OCI-LY3 (cell line): ENCODE measurements at regions not wholly inside any gene's neighbourhood (a gene's known extent, or its start where the extent isn't known, plus 50 kb on each side); places are given as distances from the start of the nearest gene placed in this dataset.

Experiments
- H2AFZ ChIP-seq: fragments of 200-600, 300-600 bp; shearing (Covaris generic); 2 replicates; pipeline ENCODE4 v1.6.0; 2014; ENCODE audit warnings: antibody characterized with exemption, low read depth, low read length
- H3K27ac ChIP-seq: fragments of 200-600, 300-600 bp; sonication (generic); 2 replicates; pipeline ENCODE4 v1.5.1; 2014; ENCODE audit warnings: mild to moderate bottlenecking, low read length, moderate library complexity, mixed read lengths
- H3K27me3 ChIP-seq: fragments of 200-600, 300-600 bp; sonication (generic); 2 replicates; pipeline ENCODE4 v1.6.1; 2014; ENCODE audit warnings: low read depth, low read length, mixed read lengths
- H3K36me3 ChIP-seq: fragments of 200-600, 300-600 bp; sonication (generic); replicated peaks from 2 replicates; pipeline ENCODE3; 2014; ENCODE audit warnings: low read depth, low read length, mixed read lengths
- H3K4me1 ChIP-seq: fragments of 300-600, 200-600 bp; sonication (generic); 2 replicates; pipeline ENCODE4 v1.6.1; 2014; ENCODE audit warnings: low read length, mixed read lengths
- H3K4me2 ChIP-seq: fragments of 200-600, 300-600 bp; sonication (generic); 2 replicates; pipeline ENCODE4 v1.6.1; 2014; ENCODE audit warnings: low read length, mixed read lengths
- H3K4me3 ChIP-seq: fragments of 300-600, 200-600 bp; sonication (generic); 2 replicates; pipeline ENCODE4 v1.5.1; 2014; ENCODE audit warnings: antibody characterized with exemption, mild to moderate bottlenecking, low read length, moderate library complexity
- H3K79me2 ChIP-seq: fragments of 300-600, 200-600 bp; shearing (Covaris generic); 2 replicates; pipeline ENCODE4 v1.6.1; 2014; ENCODE audit warnings: mild to moderate bottlenecking, low read length, mixed read lengths
- H3K9ac ChIP-seq: fragments of 300-600, 200-600 bp; shearing (Covaris generic); 2 replicates; pipeline ENCODE4 v1.6.0; 2014; ENCODE audit warnings: mild to moderate bottlenecking, low read length, moderate library complexity
- H3K9me3 ChIP-seq: fragments of 200-600, 300-600 bp; shearing (Covaris generic); 2 replicates; pipeline ENCODE4 v1.6.1; 2014; ENCODE audit warnings: low read length, mixed read lengths; ENCODE audit not compliant: insufficient read depth
- H4K20me1 ChIP-seq: fragments of 200-600, 300-600 bp; sonication (generic); 2 replicates; pipeline ENCODE4 v1.6.1; 2016; ENCODE audit warnings: low read length, mixed read lengths; ENCODE audit not compliant: insufficient read depth
- EZH2phosphoT487 ChIP-seq: fragments of 200-600 bp; shearing (Covaris generic); IDR thresholded peaks from 2 replicates; pipeline ENCODE4 v1.6.1; 2018; ENCODE audit warnings: antibody characterized with exemption, mixed run types, low read depth
- TF ChIP-seq, protein P1 (sequence below): fragments of 200-600, 300-600 bp; sonication (generic); IDR thresholded peaks from 2 replicates; pipeline ENCODE4 v1.5.1; 2014; ENCODE audit warnings: antibody characterized with exemption, low read length, low read depth

DNA sequence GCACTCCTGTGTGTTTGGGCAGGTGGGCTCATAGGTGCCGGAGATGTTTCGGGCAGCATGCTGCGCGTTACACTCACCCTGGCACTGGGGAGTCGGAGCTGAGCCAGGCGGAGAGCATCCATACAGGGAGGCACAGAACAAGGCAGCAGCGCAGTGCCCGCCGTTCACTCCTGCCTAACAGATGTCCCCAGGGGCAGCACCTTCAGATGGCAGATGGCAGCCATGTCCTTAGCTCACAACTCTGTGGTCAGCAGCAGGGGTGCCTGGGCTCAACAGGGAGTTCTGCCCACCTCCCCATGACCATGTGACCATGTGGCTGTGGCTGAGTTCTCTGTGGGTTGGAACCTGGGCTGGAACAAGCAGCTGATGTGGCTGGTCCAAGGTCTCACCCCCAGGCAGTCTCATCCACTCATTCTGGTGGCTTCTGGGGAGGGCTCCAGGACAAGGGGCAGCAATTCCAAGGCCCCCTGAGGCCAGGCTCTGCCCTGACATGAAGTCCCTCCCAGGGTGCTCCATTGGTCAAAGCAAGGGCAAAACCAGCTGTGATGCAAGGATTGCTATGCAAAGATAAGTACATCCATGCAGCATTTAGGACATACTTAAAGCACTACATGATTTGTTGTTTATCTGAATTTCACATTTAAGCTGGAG lies 64.2 kb downstream of the MRPL36 start:
- Histone ChIP-seq H3K27me3 (0 out of 2 replicates have a peak, but pooled peaks cover 3% of the 10 kb centered on the region), H3K36me3 (no peaks in the 10 kb centered on the region)
- no peak for TF ChIP-seq EZH2phosphoT487
- TF ChIP-seq, protein P1, sequence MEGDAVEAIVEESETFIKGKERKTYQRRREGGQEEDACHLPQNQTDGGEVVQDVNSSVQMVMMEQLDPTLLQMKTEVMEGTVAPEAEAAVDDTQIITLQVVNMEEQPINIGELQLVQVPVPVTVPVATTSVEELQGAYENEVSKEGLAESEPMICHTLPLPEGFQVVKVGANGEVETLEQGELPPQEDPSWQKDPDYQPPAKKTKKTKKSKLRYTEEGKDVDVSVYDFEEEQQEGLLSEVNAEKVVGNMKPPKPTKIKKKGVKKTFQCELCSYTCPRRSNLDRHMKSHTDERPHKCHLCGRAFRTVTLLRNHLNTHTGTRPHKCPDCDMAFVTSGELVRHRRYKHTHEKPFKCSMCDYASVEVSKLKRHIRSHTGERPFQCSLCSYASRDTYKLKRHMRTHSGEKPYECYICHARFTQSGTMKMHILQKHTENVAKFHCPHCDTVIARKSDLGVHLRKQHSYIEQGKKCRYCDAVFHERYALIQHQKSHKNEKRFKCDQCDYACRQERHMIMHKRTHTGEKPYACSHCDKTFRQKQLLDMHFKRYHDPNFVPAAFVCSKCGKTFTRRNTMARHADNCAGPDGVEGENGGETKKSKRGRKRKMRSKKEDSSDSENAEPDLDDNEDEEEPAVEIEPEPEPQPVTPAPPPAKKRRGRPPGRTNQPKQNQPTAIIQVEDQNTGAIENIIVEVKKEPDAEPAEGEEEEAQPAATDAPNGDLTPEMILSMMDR: no peak

DNA sequence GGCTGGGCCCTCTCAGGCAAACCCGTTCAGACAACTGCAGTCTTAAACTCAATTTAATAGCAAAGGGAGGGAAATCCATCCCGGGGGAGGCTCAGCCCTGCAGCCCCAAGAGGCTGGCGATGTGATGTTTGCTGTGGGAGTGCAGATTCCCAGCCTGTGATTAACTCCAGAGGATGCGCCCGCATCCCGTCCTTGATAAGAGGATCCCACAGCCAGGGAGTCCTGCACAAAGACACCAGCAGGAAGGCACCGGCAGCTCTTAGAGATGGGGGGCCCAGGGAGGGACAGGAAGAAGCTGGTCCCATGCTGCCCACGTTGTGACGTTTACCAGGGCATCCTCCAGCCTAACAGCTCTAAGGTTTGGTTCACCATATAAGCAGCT lies 64.7 kb downstream of the MRPL36 start:
- Histone ChIP-seq H3K9me3 (no peaks in the 10 kb centered on the region), H4K20me1 (no peaks in the 10 kb centered on the region), H3K79me2 (no peaks in the 10 kb centered on the region), H3K27me3 (0 out of 2 replicates have a peak, but pooled peaks cover 2% of the 10 kb centered on the region), H3K4me2 (no peak overlapping the region), H3K27ac (no peak overlapping the region), H2AFZ (no peak overlapping the region), H3K4me3 (no peak overlapping the region), H3K9ac (no peak overlapping the region), H3K36me3 (no peaks in the 10 kb centered on the region), H3K4me1 (no peaks in the 10 kb centered on the region)
- TF ChIP-seq, protein P1: no peak
- no peak for TF ChIP-seq EZH2phosphoT487

More for the DNA sequence above, 64.2 kb downstream of the MRPL36 start:
- Histone ChIP-seq H3K4me2 (no peak overlapping the region), H3K79me2 (no peaks in the 10 kb centered on the region), H3K4me1 (no peaks in the 10 kb centered on the region), H3K9me3 (peaks cover 3% of the 10 kb centered on the region; the same call in 1 of the 2 replicates), H2AFZ (no peak overlapping the region), H4K20me1 (no peaks in the 10 kb centered on the region), H3K4me3 (no peak overlapping the region), H3K9ac (no peak overlapping the region), H3K27ac (no peak overlapping the region)

DNA sequence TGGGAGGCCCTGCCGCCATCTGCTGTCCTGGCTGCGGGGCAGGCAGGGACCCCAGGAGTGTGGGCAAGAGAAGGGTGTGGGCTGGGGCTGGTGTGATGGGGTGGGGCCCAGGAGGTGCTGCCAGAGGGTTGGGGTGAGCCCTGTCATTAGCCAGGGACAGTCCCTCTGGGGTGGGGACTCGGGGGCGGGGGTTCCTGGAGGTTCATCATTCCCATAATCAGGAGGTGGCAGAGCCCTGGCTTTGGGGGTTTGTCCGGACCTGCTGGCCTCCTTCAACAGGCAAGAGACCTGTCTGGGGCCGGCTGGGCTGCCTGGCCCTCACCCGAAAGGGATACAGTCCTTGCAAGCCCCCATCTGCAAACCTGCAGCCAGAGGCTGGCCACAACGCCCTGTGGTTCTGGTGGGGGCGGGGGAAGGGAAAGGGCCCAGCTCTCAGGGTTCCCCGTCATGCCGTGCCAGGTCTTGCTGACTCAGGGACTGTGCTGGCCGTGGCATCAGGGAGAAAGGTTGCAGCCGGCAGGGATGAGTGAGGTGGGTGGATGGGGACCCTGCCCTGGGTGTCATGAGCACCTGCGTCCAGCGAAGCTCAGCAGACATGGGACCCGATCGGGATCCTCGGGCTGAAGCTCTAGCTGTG lies 65.2 kb downstream of the MRPL36 start:
- Histone ChIP-seq H3K27ac (no peak overlapping the region), H3K36me3 (no peaks in the 10 kb centered on the region), H2AFZ (no peak overlapping the region), H3K4me2 (no peak overlapping the region), H3K9ac (no peak overlapping the region), H3K9me3 (no peaks in the 10 kb centered on the region), H3K4me3 (no peak overlapping the region), H3K79me2 (no peaks in the 10 kb centered on the region), H3K4me1 (no peaks in the 10 kb centered on the region), H3K27me3 (no peaks in the 10 kb centered on the region), H4K20me1 (no peaks in the 10 kb centered on the region)
- TF ChIP-seq, protein P1: no peak
- no peak for TF ChIP-seq EZH2phosphoT487

- no peaks in the 10 kb centered on the region for H4K20me1 ChIP-seq
- TF ChIP-seq, protein P1: no peak
- TF ChIP-seq EZH2phosphoT487: no peak
- H3K27me3 ChIP-seq: no peaks in the 10 kb centered on the region
- no peaks in the 10 kb centered on the region for H3K36me3 ChIP-seq
- no peak overlapping the region for H3K4me2 ChIP-seq
- no peak overlapping the region for H3K27ac ChIP-seq
- H3K79me2 ChIP-seq: no peaks in the 10 kb centered on the region
- no peak overlapping the region for H2AFZ ChIP-seq
- H3K4me3 ChIP-seq: no peak overlapping the region
- H3K4me1 ChIP-seq: no peaks in the 10 kb centered on the region
- no peaks in the 10 kb centered on the region for H3K9me3 ChIP-seq
- no peak overlapping the region for H3K9ac ChIP-seq
Observed at GRCh38 chr5:1733369-1733768, 66.3 kb downstream of the MRPL36 start.
